ENCODE measurements at regions not wholly inside any gene's neighbourhood (a gene's known extent, or its start where the extent isn't known, plus 50 kb on each side); places are given as distances from the start of the nearest gene placed in this dataset.

GRCh38 chr1:8241417-8242014 lies 76.4 kb upstream of the SLC45A1 start:
- no peak for TF ChIP-seq CTCF (conservative IDR thresholded peaks at IDR 0.05)
- no peak for TF ChIP-seq ZFX (IDR thresholded peaks at IDR 0.05)
